ENCODE measurements at regions not wholly inside any gene's neighbourhood (a gene's known extent, or its start where the extent isn't known, plus 50 kb on each side); places are given as distances from the start of the nearest gene placed in this dataset.

DNA sequence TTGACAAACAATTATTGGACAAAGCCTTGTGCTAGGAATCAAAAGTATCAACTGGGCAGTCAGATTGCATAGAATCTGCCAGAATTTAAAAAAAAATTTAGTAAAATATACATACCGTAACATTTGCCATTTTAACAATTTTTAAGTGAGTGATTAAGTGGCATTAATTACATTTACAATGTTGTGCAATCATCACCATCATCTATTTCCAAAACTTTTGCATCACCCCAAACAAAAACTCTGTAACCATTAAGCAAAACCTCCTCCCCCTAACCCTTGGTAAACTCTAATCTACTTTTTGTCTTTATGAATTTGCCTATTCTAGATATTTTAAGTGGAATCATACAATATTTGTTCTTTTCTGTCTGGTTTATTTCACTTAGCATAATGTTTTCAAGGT, 182.8 kb downstream of the LMO4 start:
- TF ChIP-seq, protein P1, sequence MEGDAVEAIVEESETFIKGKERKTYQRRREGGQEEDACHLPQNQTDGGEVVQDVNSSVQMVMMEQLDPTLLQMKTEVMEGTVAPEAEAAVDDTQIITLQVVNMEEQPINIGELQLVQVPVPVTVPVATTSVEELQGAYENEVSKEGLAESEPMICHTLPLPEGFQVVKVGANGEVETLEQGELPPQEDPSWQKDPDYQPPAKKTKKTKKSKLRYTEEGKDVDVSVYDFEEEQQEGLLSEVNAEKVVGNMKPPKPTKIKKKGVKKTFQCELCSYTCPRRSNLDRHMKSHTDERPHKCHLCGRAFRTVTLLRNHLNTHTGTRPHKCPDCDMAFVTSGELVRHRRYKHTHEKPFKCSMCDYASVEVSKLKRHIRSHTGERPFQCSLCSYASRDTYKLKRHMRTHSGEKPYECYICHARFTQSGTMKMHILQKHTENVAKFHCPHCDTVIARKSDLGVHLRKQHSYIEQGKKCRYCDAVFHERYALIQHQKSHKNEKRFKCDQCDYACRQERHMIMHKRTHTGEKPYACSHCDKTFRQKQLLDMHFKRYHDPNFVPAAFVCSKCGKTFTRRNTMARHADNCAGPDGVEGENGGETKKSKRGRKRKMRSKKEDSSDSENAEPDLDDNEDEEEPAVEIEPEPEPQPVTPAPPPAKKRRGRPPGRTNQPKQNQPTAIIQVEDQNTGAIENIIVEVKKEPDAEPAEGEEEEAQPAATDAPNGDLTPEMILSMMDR (conservative IDR thresholded peaks at IDR 0.05) = no peak
- no peak overlapping the region for H3K27ac ChIP-seq

DNA sequence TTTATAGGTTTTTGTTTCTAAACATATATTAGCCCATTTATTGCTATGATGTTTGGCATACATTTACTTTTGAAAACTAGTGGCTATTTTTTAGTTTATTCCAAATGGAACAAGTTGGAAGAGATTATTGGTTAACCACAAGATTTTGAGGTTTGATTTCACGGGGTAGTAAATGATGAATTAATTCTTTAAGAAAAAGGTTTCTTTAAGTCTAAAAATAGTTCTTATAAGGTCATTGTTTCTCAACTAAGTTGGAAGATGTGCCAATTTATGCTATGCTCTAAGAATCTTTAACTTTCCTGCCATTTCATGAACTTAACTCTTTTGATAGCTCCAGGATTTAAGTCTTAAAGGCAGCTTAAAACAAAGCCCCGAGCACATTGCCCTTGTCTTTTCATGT, 183.8 kb downstream of the LMO4 start:
- H3K27ac ChIP-seq = no peak overlapping the region
- TF ChIP-seq, protein P1 (conservative IDR thresholded peaks at IDR 0.05) = no peak

DNA sequence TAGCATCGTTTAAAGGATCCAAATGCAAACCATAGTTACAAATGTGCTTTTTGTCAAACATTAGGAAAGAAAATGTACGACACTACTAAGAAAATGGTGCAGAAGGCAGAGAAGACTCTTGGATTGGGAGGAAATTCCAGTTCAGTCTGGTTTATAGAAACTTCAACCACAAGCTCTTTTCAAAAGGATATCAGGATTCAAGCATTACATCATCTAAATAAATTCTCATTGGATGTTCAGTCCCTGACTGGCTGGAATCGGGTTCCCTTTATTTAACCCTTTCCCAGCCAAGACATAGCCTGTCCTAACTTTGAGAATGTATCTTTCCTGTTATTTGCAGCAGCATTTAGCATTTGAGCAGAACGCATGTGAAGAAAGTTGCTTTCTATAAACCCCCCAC, 184.6 kb downstream of the LMO4 start:
- TF ChIP-seq, protein P1 (conservative IDR thresholded peaks at IDR 0.05) = no peak
- no peak overlapping the region for H3K27ac ChIP-seq

DNA sequence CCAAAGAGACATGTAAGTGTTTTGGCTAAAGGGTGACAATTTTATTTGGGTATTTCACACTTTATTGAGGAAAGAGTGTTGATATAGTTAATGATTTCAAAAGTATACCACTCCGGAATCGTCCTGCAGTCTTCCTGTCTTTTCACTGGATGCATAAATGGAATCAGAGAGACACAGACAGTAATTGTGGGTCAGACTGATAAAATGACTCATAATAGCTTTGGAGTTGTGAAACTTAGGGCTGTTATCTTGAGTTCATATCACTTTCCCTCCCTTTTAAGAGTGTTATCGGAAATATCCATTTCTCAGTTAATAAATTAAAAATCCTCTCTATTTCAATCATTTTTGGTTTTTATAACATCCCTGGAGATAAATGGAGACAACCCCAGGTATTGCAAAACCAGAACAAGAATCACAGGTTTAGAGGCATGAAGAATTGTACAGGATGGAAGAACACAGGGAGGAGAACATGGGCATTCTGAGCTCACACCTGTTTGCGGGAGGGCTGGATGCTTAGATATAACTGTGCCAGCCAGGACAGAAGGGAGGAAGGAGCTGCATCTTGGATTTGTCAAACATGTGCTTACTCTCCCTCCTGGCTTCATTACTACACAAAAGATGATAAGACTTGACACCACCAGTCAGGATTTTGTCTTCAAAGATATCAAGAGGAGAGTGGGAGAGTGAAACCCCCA, 185.4 kb downstream of the LMO4 start:
- no peak overlapping the region for H3K27ac ChIP-seq
- TF ChIP-seq, protein P1 (conservative IDR thresholded peaks at IDR 0.05) = no peak

DNA sequence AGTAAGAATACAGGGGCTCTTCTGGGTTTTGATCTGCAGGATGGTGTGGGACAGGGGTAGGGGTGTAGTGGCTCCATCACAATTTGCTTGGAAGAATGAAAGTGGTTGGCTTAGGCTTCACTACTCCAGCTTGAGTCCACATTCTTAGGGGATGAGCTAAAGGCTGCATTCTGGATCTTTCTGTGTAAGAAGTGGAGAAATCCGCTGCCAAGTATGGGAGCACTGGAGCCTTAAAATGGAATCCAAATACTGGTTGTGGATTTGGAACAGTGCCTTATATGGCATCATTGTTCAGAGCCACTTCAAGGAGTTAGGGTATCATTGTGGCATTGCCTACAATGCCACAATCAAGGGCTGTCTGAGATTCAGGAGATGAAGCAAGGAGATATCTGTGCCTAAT, 187.1 kb downstream of the LMO4 start:
- TF ChIP-seq, protein P1 (conservative IDR thresholded peaks at IDR 0.05) = no peak
- no peak overlapping the region for H3K27ac ChIP-seq

DNA sequence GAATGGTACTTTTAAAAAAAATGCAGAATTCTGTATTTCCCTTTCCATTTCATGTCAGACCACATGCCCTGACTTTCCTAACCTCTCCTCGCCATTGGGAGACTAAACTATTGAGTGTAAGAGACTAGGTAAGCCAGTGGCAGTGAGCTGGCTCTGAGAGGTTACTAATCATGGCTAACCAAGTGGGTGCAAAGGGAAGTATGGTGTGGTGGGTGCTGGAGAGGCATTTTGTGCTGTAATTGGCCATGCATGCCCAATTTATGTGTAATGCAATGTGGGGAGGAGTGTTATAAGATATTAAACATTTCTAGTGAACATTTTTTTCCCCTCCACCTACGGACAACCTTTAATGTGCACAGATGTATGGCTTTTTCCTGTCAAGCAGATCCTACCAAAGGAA, 190.1 kb downstream of the LMO4 start:
- H3K27ac ChIP-seq = no peak overlapping the region
- TF ChIP-seq, protein P1 (conservative IDR thresholded peaks at IDR 0.05) = no peak

DNA sequence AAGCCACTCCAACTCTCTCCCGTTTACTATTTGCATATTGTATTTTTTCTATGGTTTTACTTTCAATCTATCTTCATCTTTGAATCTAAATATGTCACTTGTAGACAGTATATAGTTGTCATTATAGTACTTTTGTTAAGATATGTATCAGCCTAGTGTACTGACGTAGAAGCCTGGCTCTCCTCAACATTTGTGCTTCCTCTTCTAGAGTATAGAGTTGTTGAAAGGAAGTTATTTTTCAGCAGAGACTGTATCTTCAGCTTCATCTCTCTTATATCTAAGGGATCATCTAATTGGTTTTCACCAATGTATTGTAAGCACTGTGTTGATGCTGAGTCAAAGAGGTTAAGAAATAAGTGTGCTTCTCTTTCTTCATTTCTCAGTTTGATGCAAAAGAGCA, 192.8 kb downstream of the LMO4 start:
- TF ChIP-seq, protein P1 (conservative IDR thresholded peaks at IDR 0.05) = no peak
- H3K27ac ChIP-seq = no peak overlapping the region
